OCI-LY3 (cell line): ENCODE measurements at regions not wholly inside any gene's neighbourhood (a gene's known extent, or its start where the extent isn't known, plus 50 kb on each side); places are given as distances from the start of the nearest gene placed in this dataset.

Experiments used
- H2AFZ ChIP-seq: fragments of 200-600, 300-600 bp; shearing (Covaris generic); 2 replicates; pipeline ENCODE4 v1.6.0; 2014; ENCODE audit warnings: antibody characterized with exemption, low read depth, low read length
- H3K27ac ChIP-seq: fragments of 200-600, 300-600 bp; sonication (generic); 2 replicates; pipeline ENCODE4 v1.5.1; 2014; ENCODE audit warnings: mild to moderate bottlenecking, low read length, moderate library complexity, mixed read lengths
- H3K27me3 ChIP-seq: fragments of 200-600, 300-600 bp; sonication (generic); 2 replicates; pipeline ENCODE4 v1.6.1; 2014; ENCODE audit warnings: low read depth, low read length, mixed read lengths
- H3K36me3 ChIP-seq: fragments of 200-600, 300-600 bp; sonication (generic); replicated peaks from 2 replicates; pipeline ENCODE3; 2014; ENCODE audit warnings: low read depth, low read length, mixed read lengths
- H3K4me1 ChIP-seq: fragments of 300-600, 200-600 bp; sonication (generic); 2 replicates; pipeline ENCODE4 v1.6.1; 2014; ENCODE audit warnings: low read length, mixed read lengths
- H3K4me2 ChIP-seq: fragments of 200-600, 300-600 bp; sonication (generic); 2 replicates; pipeline ENCODE4 v1.6.1; 2014; ENCODE audit warnings: low read length, mixed read lengths
- H3K4me3 ChIP-seq: fragments of 300-600, 200-600 bp; sonication (generic); 2 replicates; pipeline ENCODE4 v1.5.1; 2014; ENCODE audit warnings: antibody characterized with exemption, mild to moderate bottlenecking, low read length, moderate library complexity
- H3K79me2 ChIP-seq: fragments of 300-600, 200-600 bp; shearing (Covaris generic); 2 replicates; pipeline ENCODE4 v1.6.1; 2014; ENCODE audit warnings: mild to moderate bottlenecking, low read length, mixed read lengths
- H3K9ac ChIP-seq: fragments of 300-600, 200-600 bp; shearing (Covaris generic); 2 replicates; pipeline ENCODE4 v1.6.0; 2014; ENCODE audit warnings: mild to moderate bottlenecking, low read length, moderate library complexity
- H3K9me3 ChIP-seq: fragments of 200-600, 300-600 bp; shearing (Covaris generic); 2 replicates; pipeline ENCODE4 v1.6.1; 2014; ENCODE audit warnings: low read length, mixed read lengths; ENCODE audit not compliant: insufficient read depth
- H4K20me1 ChIP-seq: fragments of 200-600, 300-600 bp; sonication (generic); 2 replicates; pipeline ENCODE4 v1.6.1; 2016; ENCODE audit warnings: low read length, mixed read lengths; ENCODE audit not compliant: insufficient read depth
- CTCF ChIP-seq: fragments of 200-600, 300-600 bp; sonication (generic); IDR thresholded peaks from 2 replicates; pipeline ENCODE4 v1.5.1; 2014; ENCODE audit warnings: antibody characterized with exemption, low read length, low read depth
- EZH2phosphoT487 ChIP-seq: fragments of 200-600 bp; shearing (Covaris generic); IDR thresholded peaks from 2 replicates; pipeline ENCODE4 v1.6.1; 2018; ENCODE audit warnings: antibody characterized with exemption, mixed run types, low read depth

- H2AFZ ChIP-seq = no peak overlapping the region
- H3K27ac ChIP-seq = no peak overlapping the region
- no peaks in the 10 kb centered on the region for H3K36me3 ChIP-seq
- no peaks in the 10 kb centered on the region for H3K9me3 ChIP-seq
- TF ChIP-seq EZH2phosphoT487 (no peak), CTCF (no peak)
- H3K79me2 ChIP-seq = no peaks in the 10 kb centered on the region
- no peak overlapping the region for H3K4me2 ChIP-seq
- no peak overlapping the region for H3K9ac ChIP-seq
- no peak overlapping the region for H3K4me3 ChIP-seq
- no peaks in the 10 kb centered on the region for H4K20me1 ChIP-seq
- no peaks in the 10 kb centered on the region for H3K27me3 ChIP-seq
- no peaks in the 10 kb centered on the region for H3K4me1 ChIP-seq
Measured at GRCh38 chr22:49300951-49301397, 526.7 kb downstream of the BRD1 start.

- no peak overlapping the region for H3K9ac ChIP-seq
- no peaks in the 10 kb centered on the region for H3K9me3 ChIP-seq
- H3K27ac ChIP-seq = no peak overlapping the region
- no peak overlapping the region for H2AFZ ChIP-seq
- no peaks in the 10 kb centered on the region for H4K20me1 ChIP-seq
- H3K36me3 ChIP-seq = no peaks in the 10 kb centered on the region
- H3K4me3 ChIP-seq = no peak overlapping the region
- H3K4me1 ChIP-seq = no peaks in the 10 kb centered on the region
- H3K79me2 ChIP-seq = no peaks in the 10 kb centered on the region
- TF ChIP-seq EZH2phosphoT487 (no peak), CTCF (no peak)
- H3K27me3 ChIP-seq = no peaks in the 10 kb centered on the region
- no peak overlapping the region for H3K4me2 ChIP-seq
Measured at GRCh38 chr22:49300241-49300640, 527.4 kb downstream of the BRD1 start.

- Histone ChIP-seq H2AFZ (no peak overlapping the region), H3K27ac (no peak overlapping the region), H3K27me3 (no peaks in the 10 kb centered on the region), H3K79me2 (no peaks in the 10 kb centered on the region), H3K36me3 (no peaks in the 10 kb centered on the region), H3K4me2 (no peak overlapping the region), H3K4me3 (no peak overlapping the region), H3K4me1 (no peaks in the 10 kb centered on the region), H4K20me1 (no peaks in the 10 kb centered on the region), H3K9ac (no peak overlapping the region), H3K9me3 (no peaks in the 10 kb centered on the region)
- TF ChIP-seq EZH2phosphoT487 = no peak
- no peak for TF ChIP-seq CTCF
Measured at GRCh38 chr22:49299821-49300231, 527.8 kb downstream of the BRD1 start.

GRCh38 chr22:49298834-49299750 is 528.6 kb downstream of the BRD1 start:
- Histone ChIP-seq H3K4me1 (no peaks in the 10 kb centered on the region), H3K27ac (no peak overlapping the region), H4K20me1 (no peaks in the 10 kb centered on the region), H3K79me2 (no peaks in the 10 kb centered on the region), H3K4me3 (no peak overlapping the region), H3K9ac (no peak overlapping the region), H2AFZ (no peak overlapping the region), H3K4me2 (no peak overlapping the region), H3K27me3 (no peaks in the 10 kb centered on the region), H3K36me3 (no peaks in the 10 kb centered on the region), H3K9me3 (no peaks in the 10 kb centered on the region)
- TF ChIP-seq CTCF (no peak), EZH2phosphoT487 (no peak)
